ENCODE measurements at regions not wholly inside any gene's neighbourhood (a gene's known extent, or its start where the extent isn't known, plus 50 kb on each side); places are given as distances from the start of the nearest gene placed in this dataset.

- TF ChIP-seq, protein P1, sequence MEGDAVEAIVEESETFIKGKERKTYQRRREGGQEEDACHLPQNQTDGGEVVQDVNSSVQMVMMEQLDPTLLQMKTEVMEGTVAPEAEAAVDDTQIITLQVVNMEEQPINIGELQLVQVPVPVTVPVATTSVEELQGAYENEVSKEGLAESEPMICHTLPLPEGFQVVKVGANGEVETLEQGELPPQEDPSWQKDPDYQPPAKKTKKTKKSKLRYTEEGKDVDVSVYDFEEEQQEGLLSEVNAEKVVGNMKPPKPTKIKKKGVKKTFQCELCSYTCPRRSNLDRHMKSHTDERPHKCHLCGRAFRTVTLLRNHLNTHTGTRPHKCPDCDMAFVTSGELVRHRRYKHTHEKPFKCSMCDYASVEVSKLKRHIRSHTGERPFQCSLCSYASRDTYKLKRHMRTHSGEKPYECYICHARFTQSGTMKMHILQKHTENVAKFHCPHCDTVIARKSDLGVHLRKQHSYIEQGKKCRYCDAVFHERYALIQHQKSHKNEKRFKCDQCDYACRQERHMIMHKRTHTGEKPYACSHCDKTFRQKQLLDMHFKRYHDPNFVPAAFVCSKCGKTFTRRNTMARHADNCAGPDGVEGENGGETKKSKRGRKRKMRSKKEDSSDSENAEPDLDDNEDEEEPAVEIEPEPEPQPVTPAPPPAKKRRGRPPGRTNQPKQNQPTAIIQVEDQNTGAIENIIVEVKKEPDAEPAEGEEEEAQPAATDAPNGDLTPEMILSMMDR (IDR thresholded peaks at IDR 0.05), result no peak
- TF ChIP-seq FOSL2 (IDR thresholded peaks at IDR 0.05; ENCODE audit: borderline replicate concordance, low read depth), result no peak
- TF ChIP-seq FOXM1 (IDR thresholded peaks at IDR 0.05; ENCODE audit: low read depth), result no peak
- TF ChIP-seq TAF1 (IDR thresholded peaks at IDR 0.05; ENCODE audit: borderline replicate concordance, low read depth, low read length), result no peak
- no peak for TF ChIP-seq RAD21 (IDR thresholded peaks at IDR 0.05; ENCODE audit: low read length)
- no peak for TF ChIP-seq RXRA (IDR thresholded peaks at IDR 0.05; ENCODE audit: borderline replicate concordance, low read depth)
- no peak for TF ChIP-seq JUND (IDR thresholded peaks at IDR 0.05)
- TF ChIP-seq EP300 (IDR thresholded peaks at IDR 0.05; ENCODE audit: borderline replicate concordance in 1 of 2, low read depth in 1 of 2, low read length in 1 of 2), result no peak
- no peak for TF ChIP-seq RCOR1 (IDR thresholded peaks at IDR 0.05; ENCODE audit: low read length)
- no peak for TF ChIP-seq SMC3 (IDR thresholded peaks at IDR 0.05; ENCODE audit: low read depth, low read length)
- TF ChIP-seq NRF1 (IDR thresholded peaks at IDR 0.05; ENCODE audit: low read depth, low read length), result no peak
Observed at GRCh38 chr2:174694196-174694878, 69.9 kb downstream of the CHRNA1 start.

Data from SK-N-SH (cell line).